HFF-Myc (cell line): ENCODE measurements at regions not wholly inside any gene's neighbourhood (a gene's known extent, or its start where the extent isn't known, plus 50 kb on each side); places are given as distances from the start of the nearest gene placed in this dataset.

ENCODE experiments used
- DNase-seq: peaks from one replicate; pipeline ENCODE4 v3.0.0-alpha.2; 2011; ENCODE audit warnings: low read depth; ENCODE audit errors: extremely low read depth
- H3K4me3 ChIP-seq: replicated peaks from 2 replicates; pipeline ENCODE4 v1.5.1; 2011; ENCODE audit warnings: low read depth, mild to moderate bottlenecking, control low read depth, low read length
- TF ChIP-seq, protein P1 (sequence below): IDR thresholded peaks from 2 replicates; pipeline ENCODE4 v1.5.1; 2012; ENCODE audit warnings: mild to moderate bottlenecking, low read depth, low read length, control low read depth; ENCODE audit errors: missing control alignments

DNA sequence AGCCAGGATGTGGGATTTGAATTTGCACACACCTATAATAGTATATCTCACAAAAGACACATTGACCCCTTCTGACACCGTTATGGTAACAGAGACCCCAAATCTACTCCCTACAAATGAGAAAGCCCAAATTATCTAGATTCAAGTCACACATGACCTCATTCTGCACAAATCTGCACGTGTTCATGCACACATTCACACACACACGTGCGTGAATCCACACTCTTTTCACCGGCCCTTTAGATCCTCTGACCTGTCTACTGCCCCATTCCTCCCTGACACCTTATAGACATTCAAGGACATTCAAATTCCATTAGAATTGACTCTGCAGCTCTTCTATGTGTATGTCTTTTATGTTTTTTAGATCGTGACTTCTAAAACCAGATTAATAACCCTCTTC lies 627.8 kb upstream of the ID2 start:
- H3K4me3 ChIP-seq = no peak overlapping the region
- no peak for DNase-seq
- TF ChIP-seq, protein P1, sequence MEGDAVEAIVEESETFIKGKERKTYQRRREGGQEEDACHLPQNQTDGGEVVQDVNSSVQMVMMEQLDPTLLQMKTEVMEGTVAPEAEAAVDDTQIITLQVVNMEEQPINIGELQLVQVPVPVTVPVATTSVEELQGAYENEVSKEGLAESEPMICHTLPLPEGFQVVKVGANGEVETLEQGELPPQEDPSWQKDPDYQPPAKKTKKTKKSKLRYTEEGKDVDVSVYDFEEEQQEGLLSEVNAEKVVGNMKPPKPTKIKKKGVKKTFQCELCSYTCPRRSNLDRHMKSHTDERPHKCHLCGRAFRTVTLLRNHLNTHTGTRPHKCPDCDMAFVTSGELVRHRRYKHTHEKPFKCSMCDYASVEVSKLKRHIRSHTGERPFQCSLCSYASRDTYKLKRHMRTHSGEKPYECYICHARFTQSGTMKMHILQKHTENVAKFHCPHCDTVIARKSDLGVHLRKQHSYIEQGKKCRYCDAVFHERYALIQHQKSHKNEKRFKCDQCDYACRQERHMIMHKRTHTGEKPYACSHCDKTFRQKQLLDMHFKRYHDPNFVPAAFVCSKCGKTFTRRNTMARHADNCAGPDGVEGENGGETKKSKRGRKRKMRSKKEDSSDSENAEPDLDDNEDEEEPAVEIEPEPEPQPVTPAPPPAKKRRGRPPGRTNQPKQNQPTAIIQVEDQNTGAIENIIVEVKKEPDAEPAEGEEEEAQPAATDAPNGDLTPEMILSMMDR = no peak

DNA sequence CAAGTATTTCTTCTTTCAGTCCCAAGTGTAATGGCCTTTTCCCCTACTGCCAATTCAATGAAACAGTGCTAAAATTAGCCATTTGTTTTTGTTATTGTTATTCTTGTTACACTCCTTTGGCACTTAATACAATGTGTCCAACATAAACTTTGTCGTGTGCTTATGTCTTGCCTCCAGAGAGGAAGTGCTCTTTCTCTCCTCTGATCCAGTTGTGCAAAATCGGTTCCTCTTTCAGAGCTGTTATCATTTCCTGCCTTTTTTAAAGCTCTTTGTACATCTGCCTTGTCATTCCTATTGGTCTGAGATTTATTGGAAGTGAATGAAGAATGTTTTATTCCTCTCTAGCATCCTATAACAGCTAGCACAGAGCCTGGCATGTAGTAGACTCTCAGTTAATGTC lies 623.2 kb upstream of the ID2 start:
- H3K4me3 ChIP-seq = no peak overlapping the region
- TF ChIP-seq, protein P1 = no peak
- no peak for DNase-seq

DNA sequence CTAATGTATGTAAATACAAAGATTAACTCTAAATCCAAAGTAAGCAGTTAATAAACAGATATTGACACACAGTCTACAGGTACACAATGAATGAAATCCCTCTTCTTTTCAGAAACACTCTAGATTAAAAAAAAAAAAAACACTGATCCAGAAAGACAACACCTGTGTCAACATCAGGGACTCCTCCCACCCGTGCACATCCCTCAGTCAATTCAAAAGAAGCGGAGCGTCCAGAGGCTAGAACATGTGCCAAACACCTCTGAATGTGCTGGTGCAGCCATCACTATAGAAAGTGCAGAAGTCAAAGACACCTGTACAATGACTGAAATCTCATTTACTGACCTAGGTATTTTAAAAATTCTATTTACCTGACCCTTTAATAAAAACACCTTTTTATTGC lies 622.6 kb upstream of the ID2 start:
- TF ChIP-seq, protein P1 = no peak
- DNase-seq = no peak
- no peak overlapping the region for H3K4me3 ChIP-seq

DNA sequence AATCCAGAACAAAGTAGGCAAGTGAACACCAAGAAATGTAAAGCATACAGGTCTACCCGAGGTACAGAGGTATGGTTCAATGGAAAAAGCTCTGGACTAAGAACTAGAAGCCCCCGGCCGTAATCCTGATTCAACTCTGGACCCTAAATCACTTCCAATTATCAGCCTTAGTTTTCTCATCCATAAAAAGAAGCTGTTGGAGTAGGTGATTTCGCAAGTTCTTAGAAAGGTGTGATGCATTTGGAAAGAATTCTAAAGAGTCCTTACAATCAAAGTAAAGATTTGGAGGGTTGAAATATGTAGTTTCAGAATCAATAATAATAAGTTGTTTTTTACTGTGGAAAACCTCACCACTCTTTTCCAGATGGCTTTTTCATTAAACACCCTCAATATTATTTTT lies 622.1 kb upstream of the ID2 start:
- DNase-seq = no peak
- H3K4me3 ChIP-seq = no peak overlapping the region
- TF ChIP-seq, protein P1 = no peak

DNA sequence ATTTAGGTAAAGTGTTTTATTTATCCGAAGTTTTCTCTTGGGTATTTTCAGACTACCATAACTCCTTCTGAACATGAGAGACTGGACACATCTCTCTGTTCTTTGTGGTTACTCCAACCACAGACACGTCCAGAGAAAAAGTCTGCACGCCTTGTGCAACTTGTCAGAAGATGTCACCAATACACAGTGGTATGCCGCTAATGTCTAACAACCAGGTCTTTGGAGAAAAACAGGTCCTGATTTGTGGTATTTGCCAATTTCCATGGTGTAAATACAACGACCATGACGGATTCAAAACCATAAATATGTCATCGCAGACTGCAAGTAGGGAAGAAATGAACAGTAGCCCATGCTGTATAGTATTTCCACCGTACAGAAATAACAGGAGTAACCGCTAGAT lies 620.6 kb upstream of the ID2 start:
- TF ChIP-seq, protein P1 = no peak
- no peak overlapping the region for H3K4me3 ChIP-seq
- DNase-seq = no peak

DNA sequence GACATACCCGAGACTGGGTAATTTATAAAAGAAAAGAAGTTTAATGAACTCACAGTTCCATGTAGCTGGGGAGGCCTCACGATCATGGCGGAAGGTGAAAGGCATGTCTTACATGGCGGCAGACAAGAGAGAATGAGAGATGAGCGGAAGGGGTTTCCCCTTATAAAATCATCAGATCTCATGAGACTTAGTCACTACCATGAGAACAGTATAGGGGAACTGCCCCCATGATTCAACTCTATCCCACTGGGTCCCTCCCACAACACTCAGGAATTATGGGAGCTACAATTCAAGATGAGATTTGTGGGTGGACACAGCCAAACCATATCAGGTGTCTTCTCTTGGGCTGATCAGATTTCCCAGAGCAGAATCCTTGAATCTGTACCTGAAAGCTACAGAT lies 617.3 kb upstream of the ID2 start:
- TF ChIP-seq, protein P1 = no peak
- H3K4me3 ChIP-seq = no peak overlapping the region
- DNase-seq = no peak

DNA sequence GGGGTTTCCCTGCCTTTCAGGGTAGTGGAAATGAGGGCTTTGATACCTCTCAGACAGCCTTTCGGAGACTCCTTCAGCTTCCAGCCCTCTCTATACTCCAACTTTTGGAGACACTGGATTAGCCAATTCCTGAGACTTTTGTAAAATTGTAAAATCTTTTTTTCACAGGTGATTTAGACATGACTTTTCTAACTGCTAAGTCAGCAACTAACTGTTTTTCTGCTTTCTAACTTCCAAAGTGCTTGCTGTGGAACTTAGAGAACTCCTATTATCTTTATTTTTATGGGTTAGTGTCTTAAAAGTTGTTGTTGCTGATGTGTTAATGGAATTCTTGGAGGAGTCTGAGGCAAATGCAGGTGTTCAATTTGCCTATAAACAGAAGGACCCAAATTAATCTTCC lies 616.7 kb upstream of the ID2 start:
- H3K4me3 ChIP-seq = no peak overlapping the region
- TF ChIP-seq, protein P1 = no peak
- DNase-seq = no peak
